Iris pigment epithelial cell (primary cell): ENCODE measurements at regions not wholly inside any gene's neighbourhood (a gene's known extent, or its start where the extent isn't known, plus 50 kb on each side); places are given as distances from the start of the nearest gene placed in this dataset.

ENCODE experiments used
- DNase-seq: peaks from one replicate; pipeline ENCODE4 v3.0.0-alpha.2; 2011; ENCODE audit warnings: low read depth

DNA sequence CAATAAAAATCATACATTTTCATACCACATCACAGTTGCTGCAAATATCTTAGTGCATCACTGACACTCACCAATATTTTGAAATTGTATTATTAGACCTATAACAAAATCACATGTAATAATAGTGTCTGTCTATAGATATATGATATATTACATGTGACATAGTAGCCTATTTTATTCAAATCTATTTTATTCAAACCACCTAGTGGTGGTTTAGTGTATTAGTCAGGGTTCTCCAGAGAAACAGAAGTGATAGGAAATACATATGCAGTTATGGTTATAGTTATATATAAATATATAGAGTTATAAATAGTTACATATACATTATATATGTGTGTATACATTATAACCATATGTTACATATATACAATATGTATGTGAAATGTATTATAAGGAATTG is 366.5 kb upstream of the ARID1B start:
- no peak for DNase-seq

- no peak for DNase-seq
These were observed 368.5 kb upstream of the ARID1B start for GRCh38 chr6:156408655-156409054.

- DNase-seq: no peak
These were observed 369.8 kb upstream of the ARID1B start for GRCh38 chr6:156407334-156407733.

GRCh38 chr6:156406688-156407087 is 370.5 kb upstream of the ARID1B start:
- DNase-seq: no peak

DNA sequence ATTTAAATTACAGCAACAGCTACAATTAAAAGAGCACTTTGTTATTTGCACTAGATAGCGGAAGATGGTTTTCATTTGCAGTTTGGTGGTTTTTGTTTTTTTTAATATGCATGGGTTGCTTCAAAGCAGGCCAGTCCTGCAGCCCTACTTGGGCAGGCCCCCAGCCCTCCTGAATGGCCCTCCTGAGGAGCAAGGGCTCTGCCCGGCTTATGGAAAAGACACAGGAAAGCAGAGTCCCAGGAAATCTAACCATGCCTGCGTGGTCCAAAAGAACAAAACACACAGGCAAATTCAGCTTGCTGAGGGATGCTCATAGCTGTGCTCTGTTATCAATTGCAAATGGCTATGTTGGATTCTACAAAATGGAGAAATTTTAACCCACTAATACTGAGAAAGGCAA is 371.1 kb upstream of the ARID1B start:
- no peak for DNase-seq

DNA sequence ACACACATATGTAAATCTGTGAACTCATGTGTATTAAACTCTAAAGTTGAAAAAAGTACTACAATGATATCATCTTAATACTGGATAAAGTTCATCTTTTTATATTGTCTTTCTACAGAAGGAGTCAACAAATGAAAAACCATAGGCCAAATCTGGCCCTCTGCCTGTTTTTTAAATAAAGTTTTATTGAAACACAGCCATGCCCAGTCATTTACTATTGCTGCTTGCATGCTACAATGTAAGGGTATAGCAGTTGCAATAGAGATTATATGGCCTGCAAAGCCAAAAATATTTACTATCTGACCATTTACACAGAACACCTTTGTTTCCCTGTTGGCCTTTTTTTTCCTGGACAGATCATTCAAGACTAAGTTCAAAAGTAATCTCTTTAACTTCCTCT is 374.6 kb upstream of the ARID1B start:
- DNase-seq: no peak

DNA sequence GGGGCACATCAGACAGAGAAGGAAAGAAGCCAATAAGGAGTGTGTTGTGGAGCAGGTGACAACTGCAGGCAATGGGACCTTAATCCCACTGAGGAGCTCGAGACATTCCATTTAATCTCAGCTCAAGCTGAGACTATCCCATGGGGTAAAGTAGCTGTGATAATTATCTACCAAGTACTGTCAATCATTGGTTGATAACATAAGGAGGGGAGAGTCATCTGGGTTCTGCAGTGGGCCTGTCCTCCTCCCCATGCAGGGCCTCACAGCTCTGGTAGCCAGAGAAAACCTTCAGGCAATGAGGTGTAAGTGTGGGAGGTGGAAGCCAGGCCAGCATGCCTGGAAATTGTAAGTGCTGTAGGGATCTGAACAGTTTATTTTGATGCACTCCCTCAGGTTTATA is 375.0 kb upstream of the ARID1B start:
- DNase-seq: no peak

DNA sequence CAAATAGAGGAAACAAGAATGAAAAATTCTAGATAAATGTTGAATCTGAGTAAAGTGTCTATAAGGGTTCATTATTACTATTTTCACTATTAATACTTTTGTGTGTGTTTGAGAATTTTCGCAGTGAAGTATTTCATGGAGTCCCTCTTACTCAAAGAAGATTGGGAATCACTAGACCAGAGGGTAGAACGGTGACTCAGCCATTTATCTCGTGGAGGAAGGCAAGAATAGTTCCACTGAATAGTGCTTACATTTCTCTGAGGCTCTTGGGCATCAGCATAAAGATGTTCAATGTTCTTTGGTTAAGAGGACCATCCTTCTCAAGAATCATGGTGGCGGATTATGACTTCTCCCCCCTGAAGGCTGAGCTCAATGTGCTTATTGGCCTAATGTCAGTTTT is 376.7 kb upstream of the ARID1B start:
- DNase-seq: no peak

DNA sequence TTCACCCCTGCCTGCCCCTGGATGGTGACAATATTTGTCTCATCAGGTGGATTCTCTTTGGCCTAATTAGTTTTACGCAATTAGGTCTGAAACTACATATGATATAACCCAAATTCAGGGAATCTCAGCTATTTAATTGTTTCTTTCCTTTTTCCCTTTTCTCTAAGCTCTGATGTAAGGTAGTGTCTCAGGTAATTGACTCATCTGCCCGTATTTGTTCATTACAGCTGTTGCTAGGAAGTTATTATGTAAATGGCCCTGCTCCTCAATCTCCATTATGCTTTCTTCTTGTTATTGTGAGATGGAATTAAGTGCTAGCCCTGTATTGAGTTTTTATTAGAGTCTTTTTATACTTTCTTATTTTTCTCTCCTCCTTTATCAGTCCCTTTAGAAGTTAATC is 378.2 kb upstream of the ARID1B start:
- no peak for DNase-seq

DNA sequence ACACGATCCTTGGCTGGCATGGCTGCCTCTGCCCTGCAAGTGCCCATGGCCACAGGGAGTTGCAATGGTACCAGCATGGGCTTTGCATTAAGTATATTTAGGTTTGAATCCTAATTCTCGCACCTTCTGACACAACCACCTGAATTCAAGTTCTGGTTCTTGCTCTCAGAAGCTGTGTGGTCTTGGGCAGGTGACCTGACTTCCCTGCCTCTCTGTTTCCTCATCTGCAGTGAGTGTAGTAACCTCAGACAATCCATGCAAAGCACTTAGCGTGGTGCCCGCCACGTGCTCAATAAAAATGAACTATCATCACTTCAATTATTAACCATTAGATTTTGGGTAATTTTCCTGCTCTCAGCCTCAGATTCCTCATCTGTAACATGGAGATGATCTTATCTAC is 378.8 kb upstream of the ARID1B start:
- DNase-seq: no peak

GRCh38 chr6:156396791-156397418 is 380.3 kb upstream of the ARID1B start:
- DNase-seq: no peak

- DNase-seq: no peak
These were observed 381.0 kb upstream of the ARID1B start for GRCh38 chr6:156396068-156396771.

DNA sequence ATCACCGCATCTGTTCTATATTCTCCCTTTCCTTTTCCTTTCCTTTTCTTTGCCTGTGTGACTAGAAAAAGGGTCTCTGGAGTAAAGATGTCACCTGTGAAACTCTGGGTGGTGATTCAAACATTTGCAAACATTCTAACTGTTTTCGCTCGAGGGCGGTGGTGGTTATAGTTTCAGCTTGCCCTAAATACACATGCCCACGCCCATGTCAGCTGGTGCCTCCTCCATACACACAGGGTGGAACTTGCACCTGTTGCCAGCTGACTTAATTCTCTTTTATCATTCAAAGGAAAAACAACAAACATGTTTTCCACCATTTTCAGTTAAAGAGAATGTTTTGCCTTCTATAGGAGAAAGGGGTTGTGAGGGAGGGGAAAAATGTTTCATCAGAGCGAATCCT is 381.9 kb upstream of the ARID1B start:
- DNase-seq: no peak

GRCh38 chr6:156392648-156393047 is 384.5 kb upstream of the ARID1B start:
- no peak for DNase-seq

GRCh38 chr6:156391977-156392376 is 385.2 kb upstream of the ARID1B start:
- no peak for DNase-seq

DNA sequence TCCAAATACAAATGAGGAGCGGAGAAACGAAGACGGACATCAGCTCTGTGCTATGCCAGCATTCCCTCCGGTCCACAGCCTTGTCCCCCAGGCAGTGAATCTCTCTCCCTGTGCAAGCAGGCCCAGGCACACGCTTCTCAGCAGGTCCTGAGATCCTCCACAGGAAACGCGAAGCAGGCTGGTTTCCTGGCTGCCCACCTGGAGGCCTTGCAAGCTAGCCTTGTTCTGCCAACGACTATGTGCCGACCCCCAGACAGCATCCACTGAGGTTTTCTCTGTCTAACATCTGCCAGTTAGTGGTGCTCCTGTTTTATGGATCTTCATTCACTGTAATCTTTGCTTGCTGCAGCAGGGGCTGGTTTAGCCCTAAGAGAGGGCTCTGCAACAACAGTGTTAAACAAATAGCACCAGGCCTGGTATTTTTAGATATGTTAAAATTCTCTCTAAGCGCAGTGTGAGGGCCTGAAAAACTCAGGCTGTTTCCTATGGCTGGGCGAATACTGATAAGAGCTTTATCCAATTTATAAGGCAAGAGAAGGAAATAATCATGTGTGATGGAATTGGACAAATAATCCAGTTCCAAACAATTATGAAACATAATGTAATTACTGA is 386.0 kb upstream of the ARID1B start:
- no peak for DNase-seq

GRCh38 chr6:156390621-156391020 is 386.6 kb upstream of the ARID1B start:
- DNase-seq: no peak

DNA sequence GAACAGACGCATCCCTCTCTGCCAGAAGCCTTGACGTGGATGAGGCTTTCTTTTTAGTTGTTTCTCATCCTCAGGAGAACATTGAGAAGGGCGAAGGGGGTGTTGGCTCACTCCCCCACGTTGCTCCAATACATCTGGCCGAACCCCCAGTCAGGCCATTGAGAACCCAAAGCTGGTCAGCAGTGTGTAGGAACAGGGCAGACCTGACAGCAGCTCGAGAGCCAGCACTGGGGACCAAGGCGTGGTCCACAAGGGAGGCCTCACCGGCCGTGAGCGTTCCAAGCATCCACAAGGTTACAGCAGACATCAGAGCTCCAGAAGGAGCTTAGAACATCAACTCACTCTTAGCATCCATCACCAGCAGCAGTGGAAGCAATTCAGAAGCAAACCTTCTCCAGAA is 387.9 kb upstream of the ARID1B start:
- no peak for DNase-seq

DNA sequence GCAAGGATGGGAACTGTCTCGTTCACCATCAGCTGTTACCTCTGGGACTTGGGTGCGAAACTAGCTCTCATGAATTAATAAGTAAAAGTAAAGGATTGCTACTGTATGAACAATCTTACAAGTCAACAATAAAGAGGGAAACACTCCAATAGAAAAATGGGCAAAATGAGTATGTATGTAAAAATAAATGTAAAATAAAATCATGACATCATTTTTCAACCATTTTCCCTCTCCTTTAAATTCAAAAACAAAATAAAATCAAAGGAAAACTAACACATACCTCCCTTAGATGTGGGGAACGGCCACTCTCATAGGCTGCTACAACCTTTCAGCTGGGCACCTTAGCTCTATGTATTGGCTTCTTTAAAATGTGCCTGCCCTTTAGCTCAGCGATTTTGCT is 389.7 kb upstream of the ARID1B start:
- DNase-seq: no peak

DNA sequence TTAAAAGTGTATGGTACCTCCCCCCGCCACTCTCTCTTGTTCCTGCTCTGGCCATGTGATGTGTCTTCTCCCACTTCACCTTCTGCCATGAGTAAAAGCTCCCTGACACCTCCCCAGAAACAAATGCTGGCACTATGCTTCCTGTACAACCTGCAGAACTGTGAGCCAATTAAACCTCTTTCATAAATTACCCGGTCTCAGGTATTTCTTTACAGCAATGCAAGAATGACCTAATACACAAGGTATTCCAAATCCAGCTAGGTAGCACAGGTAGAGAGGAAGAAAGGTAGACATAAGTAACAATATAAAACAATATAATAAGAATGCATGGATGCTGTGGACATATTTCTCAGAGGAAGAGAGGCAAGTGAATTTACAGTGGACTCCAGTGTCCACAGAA is 394.1 kb upstream of the ARID1B start:
- no peak for DNase-seq

DNA sequence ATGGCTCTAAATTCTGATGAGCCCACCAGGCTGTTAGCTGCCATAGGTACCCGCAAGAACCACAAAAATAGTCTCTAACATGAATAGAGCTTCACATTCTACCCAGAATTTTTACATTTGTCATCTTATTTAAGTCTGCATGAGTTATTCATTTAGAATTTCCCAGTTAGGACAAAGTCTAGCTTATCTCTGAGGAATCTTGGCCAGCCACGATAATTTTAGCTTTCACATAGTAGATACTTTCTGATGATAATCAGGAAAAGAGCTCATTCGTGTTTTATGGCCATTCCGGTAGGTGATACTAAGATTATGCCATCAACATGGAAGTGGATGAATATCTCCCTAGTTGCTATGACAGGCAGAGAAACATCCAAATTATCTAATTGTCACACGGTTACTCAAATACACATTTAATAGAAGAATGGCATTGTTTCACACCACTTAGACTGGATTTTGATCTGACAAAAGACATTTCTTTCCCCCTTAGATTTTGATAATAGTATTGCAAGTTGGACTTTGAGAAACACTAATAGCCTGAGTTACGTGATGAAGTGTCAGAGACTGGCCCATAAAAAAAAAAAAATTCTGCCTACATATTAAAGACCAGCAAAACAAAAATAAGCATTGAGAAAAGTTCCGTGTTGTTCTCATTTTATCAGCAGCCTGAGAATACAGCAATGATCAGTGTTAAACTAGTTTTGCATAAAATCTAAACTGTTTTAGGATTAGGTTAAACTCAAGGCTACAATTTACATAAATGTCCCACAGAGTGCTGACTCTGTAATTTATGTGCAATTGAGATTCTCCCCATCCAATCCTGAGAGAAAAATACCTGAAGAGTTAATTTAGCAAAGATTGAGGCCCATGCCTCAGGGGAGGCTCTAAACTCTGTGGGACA is 397.5 kb upstream of the ARID1B start:
- DNase-seq: peak; percentile 3

DNA sequence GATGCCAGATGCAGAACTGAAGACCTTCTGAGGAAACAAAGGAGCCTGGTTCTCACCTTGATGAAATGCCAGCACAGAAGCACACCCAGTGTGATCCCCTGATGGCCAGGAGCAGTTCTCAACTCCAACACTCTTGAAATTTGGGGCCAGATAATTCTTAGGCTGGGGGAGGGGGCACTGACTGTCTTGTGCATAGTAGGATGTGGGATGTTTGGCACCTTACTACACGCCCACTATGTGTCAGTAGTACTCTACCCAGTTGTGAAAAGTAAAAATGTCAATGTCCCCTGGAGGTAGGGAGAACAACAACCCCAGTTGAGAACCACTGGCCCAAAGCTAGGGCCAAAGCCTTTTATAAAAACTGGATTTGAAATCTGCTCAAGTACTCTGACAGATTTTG is 398.3 kb upstream of the ARID1B start:
- DNase-seq: no peak

DNA sequence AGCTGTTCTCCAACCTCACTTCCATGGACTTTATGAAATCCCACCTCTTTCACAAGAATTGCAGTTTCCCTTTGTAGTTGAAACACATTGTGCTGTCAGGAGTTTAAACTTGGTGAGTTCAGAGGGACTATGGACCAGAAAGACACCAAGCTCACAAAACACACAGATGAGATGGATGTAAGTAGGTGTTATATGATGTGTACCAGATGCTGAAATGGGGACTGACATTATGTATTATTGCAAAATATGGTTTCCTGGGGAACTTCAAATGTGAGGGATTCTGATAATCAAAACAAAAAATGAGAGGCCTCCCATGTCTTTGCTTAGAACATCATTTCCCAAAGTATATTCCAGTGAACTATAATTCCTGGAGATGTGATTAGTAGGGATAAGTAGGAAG is 401.1 kb upstream of the ARID1B start:
- no peak for DNase-seq
